ENCODE measurements at regions not wholly inside any gene's neighbourhood (a gene's known extent, or its start where the extent isn't known, plus 50 kb on each side); places are given as distances from the start of the nearest gene placed in this dataset.
"Not testable (repeated sequence)": the region's sequence is repeated elsewhere in the genome, so short reads cannot be mapped to it uniquely, and the experiment has no call there.

DNA sequence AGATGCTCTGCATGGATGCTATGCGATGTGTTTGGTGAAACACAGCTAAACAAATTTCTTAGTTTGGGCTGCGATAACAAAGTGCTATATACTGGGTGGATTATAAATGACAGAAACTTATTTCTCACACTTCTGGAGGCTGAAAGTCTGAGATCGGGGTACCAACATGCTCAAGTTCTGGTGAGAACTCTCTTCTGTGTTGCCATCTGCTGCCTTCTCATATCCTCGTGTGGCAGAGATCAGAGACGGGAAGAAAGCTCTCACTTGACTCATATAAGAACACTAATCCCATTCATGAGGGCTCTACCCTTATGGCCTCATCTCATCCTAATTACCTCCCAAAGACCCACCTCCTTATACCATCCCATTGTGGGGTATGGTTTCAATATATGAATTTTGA, 162.0 kb upstream of the DTNBP1 start:
- Histone ChIP-seq H3K4me1 (ENCODE audit: control insufficient read depth in 2 of 2, insufficient read depth in 2 of 2, low read length in 1 of 2) (no peaks in the 10 kb centered on the region), H3K36me3 (ENCODE audit: control insufficient read depth in 2 of 2, insufficient read depth in 2 of 2, low read length in 1 of 2) (no peaks in the 10 kb centered on the region), H3K27me3 (ENCODE audit: control insufficient read depth in 1 of 2, insufficient read depth in 2 of 2, low read length in 2 of 2) (no peaks in the 10 kb centered on the region), H3K9me3 (ENCODE audit: control insufficient read depth in 2 of 2, insufficient read depth in 1 of 2, low read depth in 1 of 2, low read length in 1 of 2) (no peaks in the 10 kb centered on the region), H3K27ac (ENCODE audit: low read depth in 2 of 2, low read length in 1 of 2) (no peak overlapping the region), H3K4me3 (ENCODE audit: low read depth in 1 of 2, low read length in 2 of 2) (no peak overlapping the region)
- 86 to 88% methylated on average over 5 of the region's 5 CpGs for WGBS, 2 donors

DNA sequence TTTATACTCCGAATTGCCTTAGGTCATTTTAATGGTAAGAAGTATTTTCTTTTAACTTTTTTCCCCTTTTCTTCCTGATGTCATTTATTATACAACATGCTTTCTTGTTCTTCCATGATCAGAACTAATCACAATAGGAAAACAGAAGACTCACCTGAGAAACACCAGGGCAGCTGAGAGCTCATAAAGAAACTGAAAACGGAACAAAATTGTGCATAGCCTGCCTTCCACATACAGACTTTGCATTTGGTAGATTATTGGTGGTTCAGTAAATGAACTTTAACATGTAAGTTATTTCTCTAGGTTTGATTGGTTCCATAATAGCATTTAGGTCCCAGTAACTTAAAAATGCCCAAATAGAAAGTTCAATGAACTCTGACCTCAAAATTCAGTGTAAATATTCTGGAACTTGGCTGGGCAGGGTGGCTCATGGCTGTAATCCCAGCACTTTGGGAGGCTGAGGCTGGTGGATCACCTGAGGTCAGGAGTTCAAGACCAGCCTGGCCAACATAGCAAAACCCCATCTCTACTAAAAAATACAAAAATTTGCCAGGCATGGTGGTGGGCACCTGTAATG, 161.1 kb upstream of the DTNBP1 start:
- Histone ChIP-seq H3K4me1 (ENCODE audit: control insufficient read depth in 2 of 2, insufficient read depth in 2 of 2, low read length in 1 of 2) (no peaks in the 10 kb centered on the region), H3K27ac (ENCODE audit: low read depth in 2 of 2, low read length in 1 of 2) (no peak overlapping the region), H3K36me3 (ENCODE audit: control insufficient read depth in 2 of 2, insufficient read depth in 2 of 2, low read length in 1 of 2) (no peaks in the 10 kb centered on the region), H3K4me3 (ENCODE audit: low read depth in 1 of 2, low read length in 2 of 2) (no peak overlapping the region), H3K9me3 (ENCODE audit: control insufficient read depth in 2 of 2, insufficient read depth in 1 of 2, low read depth in 1 of 2, low read length in 1 of 2) (no peaks in the 10 kb centered on the region), H3K27me3 (ENCODE audit: control insufficient read depth in 1 of 2, insufficient read depth in 2 of 2, low read length in 2 of 2) (no peaks in the 10 kb centered on the region)
- 81 to 86% methylated on average over 2 of the region's 2 CpGs for WGBS, 2 donors

DNA sequence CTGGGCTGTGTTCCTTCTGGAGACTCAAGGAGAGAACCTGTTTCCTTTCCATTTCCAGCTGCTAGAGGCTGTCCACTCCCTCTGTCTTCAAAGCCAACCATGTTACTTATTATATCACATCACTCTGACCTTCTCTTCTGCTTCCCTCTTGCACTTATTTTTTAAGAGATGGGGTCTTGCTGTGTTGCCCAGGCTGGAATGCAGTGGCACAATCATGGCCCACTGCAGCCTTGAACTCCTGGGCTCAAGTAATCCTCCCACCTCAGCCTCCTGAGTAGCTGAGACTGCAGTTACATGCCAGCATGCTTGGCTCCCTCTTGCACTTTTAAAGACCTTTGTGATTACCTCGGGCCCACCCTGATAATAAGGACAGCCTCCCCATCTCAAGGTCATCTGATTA, 160.0 kb upstream of the DTNBP1 start:
- no peaks in the 10 kb centered on the region for H3K27me3 ChIP-seq (ENCODE audit: control insufficient read depth in 1 of 2, insufficient read depth in 2 of 2, low read length in 2 of 2)
- WGBS, 2 donors, result 33 to 72% methylated on average over 1 of the region's 1 CpG
- H3K27ac ChIP-seq (ENCODE audit: low read depth in 2 of 2, low read length in 1 of 2), result no peak overlapping the region

DNA sequence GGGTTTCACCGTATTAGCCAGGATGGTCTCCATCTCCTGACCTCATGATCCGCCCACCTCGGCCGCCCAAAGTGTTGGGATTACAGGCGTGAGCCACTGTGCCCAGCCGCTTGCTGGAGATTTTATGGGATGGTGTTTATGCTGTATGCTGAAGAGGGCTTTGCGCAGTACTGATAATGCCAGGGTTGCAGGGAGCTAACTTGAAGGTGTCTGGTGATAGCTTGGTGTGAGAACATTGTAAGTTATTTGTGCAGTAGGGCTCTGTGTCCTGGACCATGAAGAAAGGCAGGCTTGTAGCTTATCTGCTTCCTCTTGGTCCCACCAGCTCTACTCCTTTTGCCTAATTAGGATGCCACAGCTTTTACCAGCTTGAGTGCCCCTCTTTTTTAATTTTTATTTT, 157.0 kb upstream of the DTNBP1 start:
- H3K4me1 ChIP-seq (ENCODE audit: control insufficient read depth in 2 of 2, insufficient read depth in 2 of 2, low read length in 1 of 2), result no peaks in the 10 kb centered on the region
- no peak overlapping the region for H3K4me3 ChIP-seq (ENCODE audit: low read depth in 1 of 2, low read length in 2 of 2)
- no peaks in the 10 kb centered on the region for H3K36me3 ChIP-seq (ENCODE audit: control insufficient read depth in 2 of 2, insufficient read depth in 2 of 2, low read length in 1 of 2)
- no peaks in the 10 kb centered on the region for H3K9me3 ChIP-seq (ENCODE audit: control insufficient read depth in 2 of 2, insufficient read depth in 1 of 2, low read depth in 1 of 2, low read length in 1 of 2)
- no peaks in the 10 kb centered on the region for H3K27me3 ChIP-seq (ENCODE audit: control insufficient read depth in 1 of 2, insufficient read depth in 2 of 2, low read length in 2 of 2)
- 95 to 96% methylated on average over 7 of the region's 7 CpGs for WGBS, 2 donors
- H3K27ac ChIP-seq (ENCODE audit: low read depth in 2 of 2, low read length in 1 of 2), result no peak overlapping the region

More for the DNA sequence above, 160.0 kb upstream of the DTNBP1 start:
- Histone ChIP-seq H3K36me3 (ENCODE audit: control insufficient read depth in 2 of 2, insufficient read depth in 2 of 2, low read length in 1 of 2) (no peaks in the 10 kb centered on the region), H3K9me3 (ENCODE audit: control insufficient read depth in 2 of 2, insufficient read depth in 1 of 2, low read depth in 1 of 2, low read length in 1 of 2) (no peaks in the 10 kb centered on the region), H3K4me3 (ENCODE audit: low read depth in 1 of 2, low read length in 2 of 2) (no peak overlapping the region), H3K4me1 (ENCODE audit: control insufficient read depth in 2 of 2, insufficient read depth in 2 of 2, low read length in 1 of 2) (no peaks in the 10 kb centered on the region)

DNA sequence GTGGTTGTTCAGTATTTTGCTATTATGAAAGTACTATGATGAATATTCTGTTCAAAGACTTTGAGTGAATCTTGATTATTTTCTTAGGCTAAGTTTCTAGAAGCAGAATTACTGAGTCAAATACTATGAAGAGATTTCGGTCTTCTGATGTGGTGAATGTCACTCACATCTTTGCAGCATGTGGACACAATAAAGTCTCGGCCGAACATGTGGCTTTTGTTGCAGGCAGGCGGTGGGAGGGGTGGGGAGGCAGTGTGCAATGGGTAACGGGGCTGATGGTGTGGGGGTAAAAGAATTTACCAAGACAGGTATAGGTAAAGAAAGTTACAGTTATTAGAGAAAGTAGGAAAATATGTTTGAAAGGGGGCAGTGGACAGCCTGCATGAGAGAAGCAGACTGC, 156.4 kb upstream of the DTNBP1 start:
- 81 to 83% methylated on average over 5 of the region's 5 CpGs for WGBS, 2 donors
- no peaks in the 10 kb centered on the region for H3K36me3 ChIP-seq (ENCODE audit: control insufficient read depth in 2 of 2, insufficient read depth in 2 of 2, low read length in 1 of 2)
- H3K4me1 ChIP-seq (ENCODE audit: control insufficient read depth in 2 of 2, insufficient read depth in 2 of 2, low read length in 1 of 2), result no peaks in the 10 kb centered on the region
- no peaks in the 10 kb centered on the region for H3K9me3 ChIP-seq (ENCODE audit: control insufficient read depth in 2 of 2, insufficient read depth in 1 of 2, low read depth in 1 of 2, low read length in 1 of 2)
- no peak overlapping the region for H3K4me3 ChIP-seq (ENCODE audit: low read depth in 1 of 2, low read length in 2 of 2)
- no peaks in the 10 kb centered on the region for H3K27me3 ChIP-seq (ENCODE audit: control insufficient read depth in 1 of 2, insufficient read depth in 2 of 2, low read length in 2 of 2)
- no peak overlapping the region for H3K27ac ChIP-seq (ENCODE audit: low read depth in 2 of 2, low read length in 1 of 2)

DNA sequence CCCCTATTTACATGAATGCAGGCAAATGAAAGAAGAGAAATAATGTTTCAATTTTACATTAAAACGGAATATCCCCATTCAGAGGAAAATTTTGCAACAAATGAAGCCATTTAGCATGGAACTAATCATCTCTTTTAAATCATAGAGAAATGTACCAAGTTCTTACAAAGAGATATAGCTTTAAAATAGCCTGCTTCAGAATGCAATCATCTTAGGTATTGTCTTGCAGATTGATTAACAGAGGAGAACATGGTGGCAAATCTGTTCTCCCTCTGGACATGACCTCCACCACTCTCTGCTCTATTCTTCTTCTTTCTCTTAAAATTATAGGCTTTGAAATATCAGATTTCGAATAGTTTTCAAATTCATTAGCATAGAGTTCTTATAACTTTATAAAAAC, 155.7 kb upstream of the DTNBP1 start:
- Histone ChIP-seq H3K27me3 (ENCODE audit: control insufficient read depth in 1 of 2, insufficient read depth in 2 of 2, low read length in 2 of 2) (no peaks in the 10 kb centered on the region), H3K4me3 (ENCODE audit: low read depth in 1 of 2, low read length in 2 of 2) (no peak overlapping the region), H3K9me3 (ENCODE audit: control insufficient read depth in 2 of 2, insufficient read depth in 1 of 2, low read depth in 1 of 2, low read length in 1 of 2) (no peaks in the 10 kb centered on the region), H3K27ac (ENCODE audit: low read depth in 2 of 2, low read length in 1 of 2) (no peak overlapping the region), H3K4me1 (ENCODE audit: control insufficient read depth in 2 of 2, insufficient read depth in 2 of 2, low read length in 1 of 2) (no peaks in the 10 kb centered on the region), H3K36me3 (ENCODE audit: control insufficient read depth in 2 of 2, insufficient read depth in 2 of 2, low read length in 1 of 2) (no peaks in the 10 kb centered on the region)
- 66 to 70% methylated on average over 2 of the region's 2 CpGs for WGBS, 2 donors

DNA sequence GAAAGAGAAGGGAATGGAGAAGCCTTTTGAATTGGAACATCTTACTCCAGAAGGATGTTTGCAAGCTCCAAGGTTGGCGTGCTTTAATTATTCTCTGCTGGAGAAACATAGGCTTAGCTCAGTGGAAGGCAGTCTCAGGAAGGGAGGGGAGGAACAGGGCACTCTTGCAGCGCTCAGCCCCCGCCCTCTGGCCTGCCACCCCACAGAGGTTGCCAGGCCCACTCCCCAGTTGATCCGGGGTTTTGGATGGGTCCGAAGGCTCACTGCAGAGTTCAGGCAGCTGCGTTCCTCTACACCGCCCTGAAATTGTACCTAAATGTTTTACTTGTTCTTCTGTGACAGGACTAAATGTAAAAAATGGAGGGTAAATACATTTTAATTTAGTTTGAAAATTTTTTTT, 155.2 kb upstream of the DTNBP1 start:
- H3K9me3 ChIP-seq (ENCODE audit: control insufficient read depth in 2 of 2, insufficient read depth in 1 of 2, low read depth in 1 of 2, low read length in 1 of 2), result no peaks in the 10 kb centered on the region
- H3K27me3 ChIP-seq (ENCODE audit: control insufficient read depth in 1 of 2, insufficient read depth in 2 of 2, low read length in 2 of 2), result no peaks in the 10 kb centered on the region
- H3K4me3 ChIP-seq (ENCODE audit: low read depth in 1 of 2, low read length in 2 of 2), result no peak overlapping the region
- H3K36me3 ChIP-seq (ENCODE audit: control insufficient read depth in 2 of 2, insufficient read depth in 2 of 2, low read length in 1 of 2), result no peaks in the 10 kb centered on the region
- 89 to 94% methylated on average over 7 of the region's 7 CpGs for WGBS, 2 donors
- no peaks in the 10 kb centered on the region for H3K4me1 ChIP-seq (ENCODE audit: control insufficient read depth in 2 of 2, insufficient read depth in 2 of 2, low read length in 1 of 2)
- no peak overlapping the region for H3K27ac ChIP-seq (ENCODE audit: low read depth in 2 of 2, low read length in 1 of 2)

DNA sequence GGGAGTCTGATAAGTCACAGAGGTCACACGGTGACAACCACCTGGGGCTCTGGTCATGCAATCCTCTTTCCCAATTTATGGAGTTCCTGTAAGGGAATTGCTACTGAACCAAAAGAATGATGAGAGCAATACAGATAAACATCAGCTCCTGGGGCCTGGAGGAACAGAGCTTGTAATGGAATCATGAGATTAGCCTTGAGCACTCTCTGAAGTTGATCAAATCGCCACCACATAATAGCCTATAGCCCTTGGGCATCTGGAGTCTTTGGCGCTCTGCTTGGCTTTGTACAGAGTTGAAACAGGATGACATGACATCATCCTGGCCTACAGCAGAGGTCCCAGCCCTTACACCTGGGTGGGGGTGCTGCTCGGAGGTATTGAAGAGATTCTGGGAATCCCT, 154.3 kb upstream of the DTNBP1 start:
- no peak overlapping the region for H3K4me3 ChIP-seq (ENCODE audit: low read depth in 1 of 2, low read length in 2 of 2)
- no peaks in the 10 kb centered on the region for H3K27me3 ChIP-seq (ENCODE audit: control insufficient read depth in 1 of 2, insufficient read depth in 2 of 2, low read length in 2 of 2)
- WGBS, 2 donors, result 65 to 82% methylated on average over 4 of the region's 4 CpGs
- no peaks in the 10 kb centered on the region for H3K9me3 ChIP-seq (ENCODE audit: control insufficient read depth in 2 of 2, insufficient read depth in 1 of 2, low read depth in 1 of 2, low read length in 1 of 2)
- H3K4me1 ChIP-seq (ENCODE audit: control insufficient read depth in 2 of 2, insufficient read depth in 2 of 2, low read length in 1 of 2), result no peaks in the 10 kb centered on the region
- H3K36me3 ChIP-seq (ENCODE audit: control insufficient read depth in 2 of 2, insufficient read depth in 2 of 2, low read length in 1 of 2), result no peaks in the 10 kb centered on the region
- H3K27ac ChIP-seq (ENCODE audit: low read depth in 2 of 2, low read length in 1 of 2), result no peak overlapping the region

DNA sequence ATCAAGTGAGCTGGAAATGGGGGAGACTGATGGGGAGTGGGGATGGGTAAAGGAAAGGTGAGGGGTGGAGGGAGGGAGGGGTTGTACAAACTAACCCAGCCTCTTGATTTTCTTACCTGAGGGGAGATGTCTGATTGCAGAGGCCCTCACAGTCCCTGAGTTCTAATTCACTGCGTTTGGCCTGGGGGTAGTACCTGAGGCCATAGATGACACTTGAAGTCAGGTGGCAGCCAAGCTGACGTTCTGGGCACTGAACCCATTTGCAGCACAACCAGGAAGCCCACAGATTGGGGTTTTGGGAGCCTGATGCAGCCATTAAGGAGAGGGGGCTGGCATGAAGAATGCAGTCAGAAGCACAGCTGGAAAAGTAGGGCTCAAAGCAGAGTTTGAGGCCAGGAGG, 153.8 kb upstream of the DTNBP1 start:
- Histone ChIP-seq H3K4me1 (ENCODE audit: control insufficient read depth in 2 of 2, insufficient read depth in 2 of 2, low read length in 1 of 2) (no peaks in the 10 kb centered on the region), H3K36me3 (ENCODE audit: control insufficient read depth in 2 of 2, insufficient read depth in 2 of 2, low read length in 1 of 2) (no peaks in the 10 kb centered on the region), H3K4me3 (ENCODE audit: low read depth in 1 of 2, low read length in 2 of 2) (no peak overlapping the region), H3K27me3 (ENCODE audit: control insufficient read depth in 1 of 2, insufficient read depth in 2 of 2, low read length in 2 of 2) (no peaks in the 10 kb centered on the region), H3K27ac (ENCODE audit: low read depth in 2 of 2, low read length in 1 of 2) (no peak overlapping the region), H3K9me3 (ENCODE audit: control insufficient read depth in 2 of 2, insufficient read depth in 1 of 2, low read depth in 1 of 2, low read length in 1 of 2) (no peaks in the 10 kb centered on the region)
- 70% methylated on average over 2 of the region's 2 CpGs for WGBS, 2 donors

DNA sequence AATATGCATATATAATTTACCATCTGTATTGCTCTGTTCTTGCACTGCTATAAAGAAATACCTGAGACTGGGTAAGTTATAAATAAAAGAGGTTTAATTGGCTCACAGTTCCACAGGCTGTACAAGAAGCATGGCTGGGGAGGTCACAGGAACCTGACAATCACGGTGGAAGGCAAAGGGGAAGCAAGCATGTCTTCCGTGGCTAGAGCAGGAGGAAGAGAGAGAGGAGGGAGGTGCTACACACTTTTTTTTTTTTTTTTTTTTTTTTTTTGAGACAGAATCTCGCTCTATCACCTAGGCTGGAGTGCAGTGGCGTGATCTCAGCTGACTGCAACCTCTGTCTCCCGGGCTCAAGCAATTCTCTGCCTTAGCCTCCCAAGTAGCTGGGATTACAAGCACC, 150.9 kb upstream of the DTNBP1 start:
- not testable (repeated sequence) for H3K9me3 ChIP-seq (ENCODE audit: control insufficient read depth in 2 of 2, insufficient read depth in 1 of 2, low read depth in 1 of 2, low read length in 1 of 2); H3K27me3 ChIP-seq (ENCODE audit: control insufficient read depth in 1 of 2, insufficient read depth in 2 of 2, low read length in 2 of 2); H3K36me3 ChIP-seq (ENCODE audit: control insufficient read depth in 2 of 2, insufficient read depth in 2 of 2, low read length in 1 of 2); H3K27ac ChIP-seq (ENCODE audit: low read depth in 2 of 2, low read length in 1 of 2); H3K4me1 ChIP-seq (ENCODE audit: control insufficient read depth in 2 of 2, insufficient read depth in 2 of 2, low read length in 1 of 2); H3K4me3 ChIP-seq (ENCODE audit: low read depth in 1 of 2, low read length in 2 of 2)
- 68 to 77% methylated on average over 4 to 5 of the region's 5 CpGs for WGBS, 2 donors
